ENCODE measurements at regions not wholly inside any gene's neighbourhood (a gene's known extent, or its start where the extent isn't known, plus 50 kb on each side); places are given as distances from the start of the nearest gene placed in this dataset.

- Mint-ChIP-seq H3K4me1 (ENCODE audit: unreplicated experiment) (peaks cover 15% of the 10 kb centered on the region), H3K36me3 (peaks cover 4% of the 10 kb centered on the region), H3K27me3 (peaks cover 99% of the 10 kb centered on the region), H3K9me3 (no peaks in the 10 kb centered on the region), H3K4me3 (peak overlapping the region; percentile 4), H3K27ac (no peak overlapping the region)
- no peak for TF ChIP-seq CTCF (conservative IDR thresholded peaks at IDR 0.05)
- DNase-seq (ENCODE audit: extremely low spot score, unreplicated experiment), result no peak
These were observed 70.4 kb upstream of the TBCA start for GRCh38 chr5:77846422-77847128.

GRCh38 chr5:77845324-77845646 is 69.1 kb upstream of the TBCA start:
- Mint-ChIP-seq H3K36me3 (no peaks in the 10 kb centered on the region), H3K4me3 (peak overlapping the region; percentile 83), H3K27ac (no peak overlapping the region), H3K4me1 (ENCODE audit: unreplicated experiment) (peaks cover 7% of the 10 kb centered on the region), H3K27me3 (peaks cover 99% of the 10 kb centered on the region), H3K9me3 (no peaks in the 10 kb centered on the region)
- no peak for DNase-seq (ENCODE audit: extremely low spot score, unreplicated experiment)
- TF ChIP-seq CTCF (conservative IDR thresholded peaks at IDR 0.05), result no peak

GRCh38 chr5:77844623-77845323 is 68.6 kb upstream of the TBCA start:
- peaks cover 98% of the 10 kb centered on the region for H3K27me3 Mint-ChIP-seq
- H3K9me3 Mint-ChIP-seq, result no peaks in the 10 kb centered on the region
- no peak overlapping the region for H3K27ac Mint-ChIP-seq
- H3K4me1 Mint-ChIP-seq (ENCODE audit: unreplicated experiment), result peaks cover 7% of the 10 kb centered on the region
- H3K36me3 Mint-ChIP-seq, result no peaks in the 10 kb centered on the region
- DNase-seq (ENCODE audit: extremely low spot score, unreplicated experiment), result no peak
- TF ChIP-seq CTCF (conservative IDR thresholded peaks at IDR 0.05), result peak; percentile 20
- peak overlapping the region; percentile 83 for H3K4me3 Mint-ChIP-seq

- H3K4me3 Mint-ChIP-seq, result peak overlapping the region; percentile 83
- H3K9me3 Mint-ChIP-seq, result no peaks in the 10 kb centered on the region
- TF ChIP-seq CTCF (conservative IDR thresholded peaks at IDR 0.05), result no peak
- H3K4me1 Mint-ChIP-seq (ENCODE audit: unreplicated experiment), result peaks cover 7% of the 10 kb centered on the region
- peaks cover 98% of the 10 kb centered on the region for H3K27me3 Mint-ChIP-seq
- H3K36me3 Mint-ChIP-seq, result no peaks in the 10 kb centered on the region
- no peak for DNase-seq (ENCODE audit: extremely low spot score, unreplicated experiment)
- H3K27ac Mint-ChIP-seq, result no peak overlapping the region
These were observed 68.2 kb upstream of the TBCA start for GRCh38 chr5:77844373-77844622.

GRCh38 chr5:77843570-77844372 is 67.6 kb upstream of the TBCA start:
- Mint-ChIP-seq H3K36me3 (no peaks in the 10 kb centered on the region), H3K27ac (no peak overlapping the region), H3K4me1 (ENCODE audit: unreplicated experiment) (peaks cover 7% of the 10 kb centered on the region), H3K4me3 (peak overlapping the region; percentile 83), H3K9me3 (no peaks in the 10 kb centered on the region), H3K27me3 (peaks cover 98% of the 10 kb centered on the region)
- TF ChIP-seq CTCF (conservative IDR thresholded peaks at IDR 0.05), result no peak
- no peak for DNase-seq (ENCODE audit: extremely low spot score, unreplicated experiment)
